Astrocyte of the cerebellum (primary cell): ENCODE measurements at regions not wholly inside any gene's neighbourhood (a gene's known extent, or its start where the extent isn't known, plus 50 kb on each side); places are given as distances from the start of the nearest gene placed in this dataset.

Experiments
- DNase-seq: peaks from one replicate; pipeline ENCODE4 v3.0.0-alpha.2; 2011; ENCODE audit warnings: low read depth
- H3K4me3 ChIP-seq: 2 replicates; pipeline ENCODE4 v1.5.1; 2011; ENCODE audit warnings: mild to moderate bottlenecking, low read depth, low read length, moderate library complexity
- in situ Hi-C: cut with HindIII; loops from 2 replicates; pipeline ENCODE4 v1.10.0; 2017; ENCODE audit warnings: low sequenced_read_pairs
- TF ChIP-seq, protein P1 (sequence below): IDR thresholded peaks from 2 replicates; pipeline ENCODE4 v1.5.1; 2012; ENCODE audit warnings: low read length, low read depth, moderate library complexity, mild to moderate bottlenecking; ENCODE audit errors: missing control alignments

DNA sequence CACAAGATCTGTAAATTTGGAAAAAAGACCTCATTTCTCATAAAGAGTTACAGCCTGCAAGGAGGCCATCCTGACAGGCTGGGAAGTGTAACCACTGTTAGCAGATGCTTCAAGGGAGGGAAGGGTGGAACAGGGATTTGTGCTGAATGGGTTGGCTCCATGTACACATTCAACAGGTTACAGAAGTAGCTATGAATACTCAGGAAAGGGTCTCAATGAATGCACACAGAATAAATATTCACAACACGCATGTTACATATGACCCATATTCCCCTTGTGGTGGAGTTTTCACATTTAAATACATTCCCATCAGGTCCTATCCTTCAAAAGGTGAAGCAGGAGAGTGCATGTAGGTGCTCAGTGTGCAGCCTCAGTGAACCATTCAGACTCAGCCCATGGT is 316.4 kb upstream of the COBL start:
- in situ Hi-C loops = no loop called here
- no peak overlapping the region for H3K4me3 ChIP-seq
- TF ChIP-seq, protein P1, sequence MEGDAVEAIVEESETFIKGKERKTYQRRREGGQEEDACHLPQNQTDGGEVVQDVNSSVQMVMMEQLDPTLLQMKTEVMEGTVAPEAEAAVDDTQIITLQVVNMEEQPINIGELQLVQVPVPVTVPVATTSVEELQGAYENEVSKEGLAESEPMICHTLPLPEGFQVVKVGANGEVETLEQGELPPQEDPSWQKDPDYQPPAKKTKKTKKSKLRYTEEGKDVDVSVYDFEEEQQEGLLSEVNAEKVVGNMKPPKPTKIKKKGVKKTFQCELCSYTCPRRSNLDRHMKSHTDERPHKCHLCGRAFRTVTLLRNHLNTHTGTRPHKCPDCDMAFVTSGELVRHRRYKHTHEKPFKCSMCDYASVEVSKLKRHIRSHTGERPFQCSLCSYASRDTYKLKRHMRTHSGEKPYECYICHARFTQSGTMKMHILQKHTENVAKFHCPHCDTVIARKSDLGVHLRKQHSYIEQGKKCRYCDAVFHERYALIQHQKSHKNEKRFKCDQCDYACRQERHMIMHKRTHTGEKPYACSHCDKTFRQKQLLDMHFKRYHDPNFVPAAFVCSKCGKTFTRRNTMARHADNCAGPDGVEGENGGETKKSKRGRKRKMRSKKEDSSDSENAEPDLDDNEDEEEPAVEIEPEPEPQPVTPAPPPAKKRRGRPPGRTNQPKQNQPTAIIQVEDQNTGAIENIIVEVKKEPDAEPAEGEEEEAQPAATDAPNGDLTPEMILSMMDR = no peak
- no peak for DNase-seq

DNA sequence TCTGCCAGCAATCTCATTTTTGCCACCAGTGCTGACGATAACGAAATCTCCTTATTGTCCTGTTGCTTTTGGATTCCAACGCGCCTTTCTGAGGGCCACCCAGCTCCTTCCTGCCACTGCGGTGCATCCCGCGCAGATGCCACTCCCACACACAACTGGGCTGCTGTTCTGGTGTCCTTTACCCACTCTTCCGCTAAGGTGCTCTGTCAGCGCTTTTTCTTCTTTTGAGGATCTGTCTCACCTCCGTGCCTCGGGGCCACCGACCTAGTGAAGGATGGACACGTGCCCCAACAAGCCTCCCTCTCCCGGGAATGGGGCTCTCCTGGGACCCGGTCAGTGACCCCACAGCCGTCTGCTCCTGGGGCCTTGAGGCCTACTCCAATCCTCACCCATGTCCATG is 314.3 kb upstream of the COBL start:
- TF ChIP-seq, protein P1 = no peak
- no peak overlapping the region for H3K4me3 ChIP-seq
- in situ Hi-C loops = no loop called here
- no peak for DNase-seq

DNA sequence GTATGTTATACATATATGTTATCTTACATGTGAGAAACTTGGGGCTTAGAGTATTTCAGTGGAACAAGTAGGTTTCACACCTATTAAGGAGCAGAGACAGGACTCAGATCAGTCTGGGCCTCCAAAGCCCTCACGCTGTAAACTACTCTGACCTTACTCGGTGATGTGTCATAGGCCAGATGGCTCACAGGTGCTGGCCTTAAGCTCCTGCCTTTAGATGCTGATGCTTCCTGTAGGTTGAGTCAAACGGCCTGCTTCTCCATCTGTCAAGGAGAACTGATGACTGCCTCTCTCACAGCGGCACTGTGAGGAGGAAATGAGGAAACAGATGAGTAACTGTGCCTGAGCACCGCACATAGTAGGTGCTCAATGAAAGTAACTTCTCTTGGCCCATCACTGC is 312.6 kb upstream of the COBL start:
- TF ChIP-seq, protein P1 = no peak
- H3K4me3 ChIP-seq = no peak overlapping the region
- no peak for DNase-seq
- in situ Hi-C loops = no loop called here

DNA sequence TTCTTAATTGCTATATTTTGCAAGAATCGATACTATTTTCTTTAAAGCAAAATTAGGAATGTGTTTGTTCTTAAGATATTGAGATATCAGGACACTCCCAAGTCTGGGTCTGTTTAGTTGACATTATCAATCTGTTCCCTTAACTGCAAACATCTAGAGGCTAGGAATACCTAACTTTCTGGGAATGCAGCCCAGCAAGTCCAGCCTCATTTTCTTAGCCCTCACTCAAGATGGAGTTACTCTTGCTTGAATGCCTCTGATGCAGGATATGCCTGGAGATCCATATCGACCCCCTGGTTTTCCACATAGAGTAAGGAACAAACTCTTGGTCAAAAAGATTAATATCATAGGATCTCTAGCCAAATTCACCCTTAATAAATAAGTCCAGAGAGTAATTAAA is 305.3 kb upstream of the COBL start:
- TF ChIP-seq, protein P1 = no peak
- in situ Hi-C loops = no loop called here
- no peak for DNase-seq
- H3K4me3 ChIP-seq = no peak overlapping the region

DNA sequence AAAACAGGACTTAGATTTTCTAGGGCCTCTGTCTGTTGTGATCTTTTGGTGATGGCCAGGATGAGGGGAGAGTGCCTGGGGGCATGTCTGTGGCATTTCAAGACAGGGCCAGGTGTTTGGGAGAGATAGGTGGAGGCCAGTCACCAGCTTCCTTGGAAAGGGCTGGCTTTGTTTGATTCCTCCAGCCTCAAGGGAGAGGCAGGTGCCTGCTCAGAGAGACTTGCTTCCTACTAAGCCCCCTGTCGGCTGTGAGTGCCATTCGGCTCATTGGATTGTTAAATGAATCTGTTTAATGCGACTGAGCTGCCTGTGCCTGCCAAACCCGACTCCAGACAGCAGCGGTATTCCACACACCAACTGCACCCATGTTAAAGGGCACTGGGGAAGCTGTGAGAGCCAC is 304.1 kb upstream of the COBL start:
- TF ChIP-seq, protein P1 = no peak
- no peak overlapping the region for H3K4me3 ChIP-seq
- in situ Hi-C loops = no loop called here
- no peak for DNase-seq

DNA sequence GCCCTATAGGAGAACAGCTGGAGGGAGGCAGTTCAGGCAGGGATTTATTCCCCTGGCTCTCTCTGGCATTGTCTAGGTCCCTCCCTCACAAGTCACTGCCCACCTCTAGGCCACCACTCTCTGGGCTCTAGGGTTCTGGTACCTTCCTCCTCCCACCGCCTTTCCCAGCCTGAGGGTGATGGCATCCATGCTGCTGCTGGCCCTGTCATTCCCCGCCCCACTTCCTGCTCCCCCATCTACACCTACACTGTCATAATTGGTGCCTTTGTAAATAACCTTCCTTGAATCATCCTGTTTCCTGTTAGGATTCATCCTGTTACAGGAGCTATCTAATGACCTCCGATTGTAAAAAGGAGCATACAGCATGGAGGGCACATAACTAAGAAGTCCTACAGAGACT is 303.3 kb upstream of the COBL start:
- no peak overlapping the region for H3K4me3 ChIP-seq
- TF ChIP-seq, protein P1 = no peak
- DNase-seq = no peak
- in situ Hi-C loops = no loop called here

DNA sequence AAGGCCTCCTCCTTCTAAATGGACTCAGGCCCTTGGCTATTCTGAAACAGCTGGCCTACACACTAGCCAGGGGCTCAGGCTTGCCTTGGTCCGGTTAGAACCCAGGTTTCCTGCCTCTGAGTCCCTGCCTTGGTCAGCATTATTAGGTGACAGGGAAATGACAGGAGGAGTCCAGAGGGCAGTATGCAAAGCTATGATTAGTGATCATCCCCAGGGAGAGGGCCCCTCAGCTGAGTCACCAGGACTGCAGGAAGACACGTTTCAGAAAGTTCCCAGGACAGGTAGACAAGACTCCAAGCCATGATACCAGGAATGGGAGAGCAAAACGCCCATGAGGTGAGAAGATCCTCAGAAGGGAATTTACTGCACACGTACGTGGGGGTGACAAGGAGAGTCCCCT is 301.1 kb upstream of the COBL start:
- in situ Hi-C loops = no loop called here
- no peak overlapping the region for H3K4me3 ChIP-seq
- DNase-seq = no peak
- TF ChIP-seq, protein P1 = no peak
